Fibroblast of lung (primary cell): ENCODE measurements at regions not wholly inside any gene's neighbourhood (a gene's known extent, or its start where the extent isn't known, plus 50 kb on each side); places are given as distances from the start of the nearest gene placed in this dataset.
"Not testable (repeated sequence)": the region's sequence is repeated elsewhere in the genome, so short reads cannot be mapped to it uniquely, and the experiment has no call there.

ENCODE experiments used
- EZH2 ChIP-seq: IDR thresholded peaks from 2 replicates; pipeline ENCODE4 v1.5.1; 2012; ENCODE audit warnings: low read length, control low read depth, mild to moderate bottlenecking; ENCODE audit errors: missing control alignments
- TF ChIP-seq, protein P1 (sequence below), 2 donors: IDR thresholded peaks in 1 of 2; conservative IDR thresholded peaks in 1 of 2; 1 replicate in 1 of 2; 2 replicates in 1 of 2; pipeline ENCODE4 v1.5.1; 2011 to 2012; ENCODE audit warnings: low read length in 2 of 2, control low read depth in 1 of 2, inconsistent platforms in 1 of 2, low read depth in 1 of 2, mild to moderate bottlenecking in 1 of 2

- TF ChIP-seq EZH2 = not testable (repeated sequence)
- TF ChIP-seq, protein P1, sequence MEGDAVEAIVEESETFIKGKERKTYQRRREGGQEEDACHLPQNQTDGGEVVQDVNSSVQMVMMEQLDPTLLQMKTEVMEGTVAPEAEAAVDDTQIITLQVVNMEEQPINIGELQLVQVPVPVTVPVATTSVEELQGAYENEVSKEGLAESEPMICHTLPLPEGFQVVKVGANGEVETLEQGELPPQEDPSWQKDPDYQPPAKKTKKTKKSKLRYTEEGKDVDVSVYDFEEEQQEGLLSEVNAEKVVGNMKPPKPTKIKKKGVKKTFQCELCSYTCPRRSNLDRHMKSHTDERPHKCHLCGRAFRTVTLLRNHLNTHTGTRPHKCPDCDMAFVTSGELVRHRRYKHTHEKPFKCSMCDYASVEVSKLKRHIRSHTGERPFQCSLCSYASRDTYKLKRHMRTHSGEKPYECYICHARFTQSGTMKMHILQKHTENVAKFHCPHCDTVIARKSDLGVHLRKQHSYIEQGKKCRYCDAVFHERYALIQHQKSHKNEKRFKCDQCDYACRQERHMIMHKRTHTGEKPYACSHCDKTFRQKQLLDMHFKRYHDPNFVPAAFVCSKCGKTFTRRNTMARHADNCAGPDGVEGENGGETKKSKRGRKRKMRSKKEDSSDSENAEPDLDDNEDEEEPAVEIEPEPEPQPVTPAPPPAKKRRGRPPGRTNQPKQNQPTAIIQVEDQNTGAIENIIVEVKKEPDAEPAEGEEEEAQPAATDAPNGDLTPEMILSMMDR (conservative IDR thresholded peaks at IDR 0.05 in 1 of 2, IDR thresholded peaks at IDR 0.05 in 1 of 2; ENCODE audit: low read depth in 1 of 2, low read length in 2 of 2) = not testable (repeated sequence)
Measured at GRCh38 chr2:87444951-87445350, 302.9 kb upstream of the PLGLB2 start.
